Cardiac septum (tissue), 1 donor: ENCODE measurements at regions not wholly inside any gene's neighbourhood (a gene's known extent, or its start where the extent isn't known, plus 50 kb on each side); places are given as distances from the start of the nearest gene placed in this dataset.

Source experiments
- DNase-seq: peaks from one replicate; pipeline ENCODE4 v3.0.0-alpha.2; 2020; ENCODE audit warnings: low spot score
- intact Hi-C: fragments of 100-400 bp; cut with DNase I; formaldehyde crosslinking; loops from one replicate; pipeline ENCODE4 v1.14.0; 2022
- donor health status: DM: no; HTN: no; CAD: no.

GRCh38 chr3:41137686-41138111 is 61.6 kb upstream of the CTNNB1 start:
- intact Hi-C loops = no loop called here
- DNase-seq = no peak

- intact Hi-C loops = no loop called here
These were observed 61.2 kb upstream of the CTNNB1 start for GRCh38 chr3:41138146-41138545.

GRCh38 chr3:41138601-41139000 is 60.7 kb upstream of the CTNNB1 start:
- no peak for DNase-seq
- intact Hi-C loops = no loop called here

More at GRCh38 chr3:41138146-41138545, 61.2 kb upstream of the CTNNB1 start:
- no peak for DNase-seq

- DNase-seq = no peak
- intact Hi-C loops = no loop called here
These were observed 59.1 kb upstream of the CTNNB1 start for GRCh38 chr3:41140242-41140641.

GRCh38 chr3:41141433-41142167 is 57.7 kb upstream of the CTNNB1 start:
- DNase-seq = no peak
- intact Hi-C loops = no loop called here

- intact Hi-C loops = no loop called here
- no peak for DNase-seq
These were observed 55.8 kb upstream of the CTNNB1 start for GRCh38 chr3:41143421-41144031.

- intact Hi-C loops = no loop called here
- no peak for DNase-seq
These were observed 54.7 kb upstream of the CTNNB1 start for GRCh38 chr3:41144631-41145030.

GRCh38 chr3:41148478-41148877 is 50.8 kb upstream of the CTNNB1 start:
- intact Hi-C loops = no loop called here

GRCh38 chr3:41148901-41149300 is 50.4 kb upstream of the CTNNB1 start:
- no peak for DNase-seq
- intact Hi-C loops = no loop called here

More at GRCh38 chr3:41148478-41148877, 50.8 kb upstream of the CTNNB1 start:
- DNase-seq = no peak
